ENCODE measurements at regions not wholly inside any gene's neighbourhood (a gene's known extent, or its start where the extent isn't known, plus 50 kb on each side); places are given as distances from the start of the nearest gene placed in this dataset.

DNA sequence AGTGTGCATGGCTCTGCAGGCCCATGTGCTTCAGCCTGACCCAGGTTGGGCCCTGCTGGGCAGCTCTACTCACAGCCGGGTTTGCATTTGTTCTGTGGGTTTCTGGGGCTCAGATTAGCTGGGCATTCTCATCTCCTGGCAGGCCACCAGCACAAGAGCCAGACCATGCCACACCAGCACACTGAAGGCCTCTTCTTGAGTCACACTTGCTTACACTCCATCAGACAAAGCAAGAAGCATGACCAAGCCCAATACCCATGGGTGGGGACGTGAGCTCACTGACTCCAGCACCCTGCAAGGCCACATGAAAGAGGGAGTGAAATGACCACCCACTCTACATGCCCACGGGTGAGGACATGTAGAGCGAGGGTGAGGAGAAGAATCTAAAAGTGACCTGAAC is 257.8 kb upstream of the PPP2R2D start:
- H3K9me3 ChIP-seq (ENCODE audit: control insufficient read depth in 1 of 2, insufficient read depth in 1 of 2, low read length in 2 of 2) = peaks cover 16 to 25% of the 10 kb centered on the region in 2 experiments
- Mint-ChIP-seq H3K36me3 (ENCODE audit: low read depth) (no peaks in the 10 kb centered on the region), H3K27ac (no peak overlapping the region), H3K9me3 (peaks cover 7% of the 10 kb centered on the region), H3K4me1 (ENCODE audit: low read depth) (no peaks in the 10 kb centered on the region), H3K4me3 (no peak overlapping the region), H3K27me3 (peaks cover 3% of the 10 kb centered on the region)
- no peak for DNase-seq
- POLR2A ChIA-PET = no interaction called here
- CTCF ChIA-PET = no interaction called here
- no peaks in the 10 kb centered on the region for H3K27me3 ChIP-seq (ENCODE audit: control insufficient read depth in 1 of 2, insufficient read depth in 2 of 2, low read length in 2 of 2)
- no peak overlapping the region for H3K27ac ChIP-seq (ENCODE audit: low read depth in 1 of 2, low read length in 2 of 2)
- H3K4me1 ChIP-seq (ENCODE audit: insufficient read depth, low read length) = no peaks in the 10 kb centered on the region
- no peak overlapping the region for H3K4me3 ChIP-seq (ENCODE audit: low read length)
- intact Hi-C loops (cut with DNase I, micrococcal nuclease) = no loop called here
- no peaks in the 10 kb centered on the region for H3K36me3 ChIP-seq (ENCODE audit: insufficient read depth, low read length)
- no peak for TF ChIP-seq CTCF (IDR thresholded peaks at IDR 0.05)
- no peak for ATAC-seq (ENCODE audit: poor library complexity)

- peaks cover 11 to 14% of the 10 kb centered on the region in 2 experiments for H3K9me3 ChIP-seq (ENCODE audit: control insufficient read depth in 1 of 2, insufficient read depth in 1 of 2, low read length in 2 of 2)
- Mint-ChIP-seq H3K4me1 (ENCODE audit: low read depth) (no peaks in the 10 kb centered on the region), H3K36me3 (ENCODE audit: low read depth) (no peaks in the 10 kb centered on the region), H3K27ac (no peak overlapping the region), H3K4me3 (no peak overlapping the region), H3K9me3 (peaks cover 7% of the 10 kb centered on the region), H3K27me3 (peaks cover 11% of the 10 kb centered on the region)
- TF ChIP-seq CTCF (IDR thresholded peaks at IDR 0.05) = no peak
- POLR2A ChIA-PET = no interaction called here
- no peak overlapping the region for H3K4me3 ChIP-seq (ENCODE audit: low read length)
- H3K36me3 ChIP-seq (ENCODE audit: insufficient read depth, low read length) = no peaks in the 10 kb centered on the region
- ATAC-seq (ENCODE audit: poor library complexity) = no peak
- H3K27me3 ChIP-seq (ENCODE audit: control insufficient read depth in 1 of 2, insufficient read depth in 2 of 2, low read length in 2 of 2) = no peaks in the 10 kb centered on the region
- DNase-seq = no peak
- no peaks in the 10 kb centered on the region for H3K4me1 ChIP-seq (ENCODE audit: insufficient read depth, low read length)
- no peak overlapping the region for H3K27ac ChIP-seq (ENCODE audit: low read depth in 1 of 2, low read length in 2 of 2)
- intact Hi-C loops (cut with DNase I, micrococcal nuclease) = no loop called here
- CTCF ChIA-PET = no interaction called here
Measured at GRCh38 chr10:131644289-131644688, 256.5 kb upstream of the PPP2R2D start.

GRCh38 chr10:131644864-131645658 is 255.7 kb upstream of the PPP2R2D start:
- H3K27ac Mint-ChIP-seq = no peak overlapping the region
- no peak for TF ChIP-seq CTCF (IDR thresholded peaks at IDR 0.05)
- H3K27me3 Mint-ChIP-seq = peaks cover 16% of the 10 kb centered on the region
- Histone ChIP-seq H3K27ac (ENCODE audit: low read depth in 1 of 2, low read length in 2 of 2) (no peak overlapping the region), H3K36me3 (ENCODE audit: insufficient read depth, low read length) (no peaks in the 10 kb centered on the region), H3K4me1 (ENCODE audit: insufficient read depth, low read length) (no peaks in the 10 kb centered on the region), H3K9me3 (ENCODE audit: control insufficient read depth in 1 of 2, insufficient read depth in 1 of 2, low read length in 2 of 2) (peaks cover 3 to 14% of the 10 kb centered on the region in 2 experiments), H3K4me3 (ENCODE audit: low read length) (no peak overlapping the region), H3K27me3 (ENCODE audit: control insufficient read depth in 1 of 2, insufficient read depth in 2 of 2, low read length in 2 of 2) (no peaks in the 10 kb centered on the region)
- intact Hi-C loops (cut with DNase I, micrococcal nuclease) = no loop called here
- CTCF ChIA-PET = no interaction called here
- no peaks in the 10 kb centered on the region for H3K4me1 Mint-ChIP-seq (ENCODE audit: low read depth)
- POLR2A ChIA-PET = no interaction called here
- no peak overlapping the region for H3K4me3 Mint-ChIP-seq
- ATAC-seq (ENCODE audit: poor library complexity) = no peak
- H3K36me3 Mint-ChIP-seq (ENCODE audit: low read depth) = no peaks in the 10 kb centered on the region
- no peak for DNase-seq
- peaks cover 7% of the 10 kb centered on the region for H3K9me3 Mint-ChIP-seq
